Endothelial cell of umbilical vein (primary cell): ENCODE measurements at regions not wholly inside any gene's neighbourhood (a gene's known extent, or its start where the extent isn't known, plus 50 kb on each side); places are given as distances from the start of the nearest gene placed in this dataset.

Experiments
- BruUV-seq: library from RNA; stranded (reverse); fragments of 400-500 nt; replicated peaks from 2 replicates; lab custom pipeline; 2021; lab: Mats Ljungman, UMichigan
- CTCF ChIA-PET: fragments of 300-600, 350-600 bp; sonication (Branson Sonifier 250); formaldehyde crosslinking; loops from one replicate; lab custom pipeline; 2021; ENCODE audit warnings: antibody characterized with exemption, inconsistent platforms; lab: Charles Lee
- POLR2A ChIA-PET: fragments of 300-600, 350-600 bp; sonication (Branson Sonifier 250); formaldehyde crosslinking; loops from one replicate; lab custom pipeline; 2021; ENCODE audit warnings: antibody characterized with exemption, inconsistent platforms; lab: Charles Lee
- DNase-seq: peaks from one replicate; pipeline ENCODE4 v3.0.0-alpha.2; 2011; ENCODE audit warnings: low read depth, low spot score
- FAIRE-seq: peaks from 2 replicates; lab custom pipeline; 2011; peaks lifted over from hg19 to GRCh38; lab: Jason Lieb, UNC
- H2AFZ ChIP-seq: 2 replicates; pipeline ENCODE4 v1.6.0; 2012; ENCODE audit warnings: low read depth, low read length, control low read depth, inconsistent platforms
- H3K27ac ChIP-seq: 2 replicates; pipeline ENCODE4 v1.5.1; 2011; ENCODE audit warnings: low read depth, mild to moderate bottlenecking, control low read depth, low read length, moderate library complexity; ENCODE audit not compliant: insufficient read depth
- H3K27me3 ChIP-seq, 2 experiments: 2 replicates each; pipeline versions ENCODE4 v1.6.0 to v1.6.1; 2011; ENCODE audit warnings: low read length in 2 of 2, mixed read lengths in 1 of 2; ENCODE audit not compliant: control insufficient read depth in 2 of 2, insufficient read depth in 2 of 2
- H3K36me3 ChIP-seq, 2 experiments: 2 replicates in 1 of 2; 3 replicates in 1 of 2; pipeline ENCODE4 v1.5.1; 2011; ENCODE audit warnings: low read length in 2 of 2, mild to moderate bottlenecking in 1 of 2, moderate library complexity in 1 of 2; ENCODE audit not compliant: control insufficient read depth in 2 of 2, insufficient read depth in 2 of 2; ENCODE audit errors: extremely low read depth in 1 of 2
- H3K4me1 ChIP-seq: 3 replicates; pipeline ENCODE4 v1.5.1; 2011; ENCODE audit warnings: mild to moderate bottlenecking, low read length; ENCODE audit not compliant: control insufficient read depth, insufficient read depth; ENCODE audit errors: extremely low read depth
- H3K4me2 ChIP-seq: 2 replicates; pipeline ENCODE4 v1.6.1; 2011; ENCODE audit warnings: low read length, control low read depth, mixed read lengths; ENCODE audit not compliant: insufficient read depth
- H3K4me3 ChIP-seq, 3 experiments: fragments of 200-600 bp in 1 of 3; sonication (generic), shearing (Covaris generic) in 1 of 3; replicated peaks in 1 of 3; 2 replicates each; pipeline ENCODE4 v1.5.1; 2011 to 2016; ENCODE audit warnings: control low read depth in 3 of 3, low read length in 3 of 3, mild to moderate bottlenecking in 2 of 3, inconsistent platforms in 1 of 3, low read depth in 1 of 3, moderate library complexity in 1 of 3; ENCODE audit not compliant: insufficient read depth in 1 of 3
- H3K79me2 ChIP-seq: 2 replicates; pipeline ENCODE4 v1.6.0; 2012; ENCODE audit warnings: low read length, inconsistent platforms; ENCODE audit not compliant: control insufficient read depth, insufficient read depth
- H3K9ac ChIP-seq: replicated peaks from 2 replicates; pipeline ENCODE3; 2011; ENCODE audit warnings: low read length, control low read depth; ENCODE audit not compliant: insufficient read depth; ENCODE audit errors: extremely low read depth
- H3K9me1 ChIP-seq: replicated peaks from 3 replicates; pipeline ENCODE4 v1.6.0; 2011; ENCODE audit warnings: mild to moderate bottlenecking, low read length; ENCODE audit not compliant: control insufficient read depth, insufficient read depth; ENCODE audit errors: extremely low read depth
- H3K9me3 ChIP-seq: replicated peaks from 2 replicates; pipeline ENCODE4 v1.5.1; 2012; ENCODE audit warnings: low read length, inconsistent platforms; ENCODE audit not compliant: control insufficient read depth, insufficient read depth
- H4K20me1 ChIP-seq: replicated peaks from 2 replicates; pipeline ENCODE3; 2011; ENCODE audit warnings: mild to moderate bottlenecking, low read length; ENCODE audit not compliant: control insufficient read depth, insufficient read depth; ENCODE audit errors: extremely low read depth
- CTCF ChIP-seq, 2 donors: IDR thresholded peaks; 1 replicate in 1 of 2; 2 replicates in 1 of 2; pipeline ENCODE4 v1.5.1; 2011; ENCODE audit warnings: low read length in 2 of 2, mild to moderate bottlenecking in 2 of 2, moderate library complexity in 2 of 2, control low read depth in 1 of 2, inconsistent platforms in 1 of 2, low read depth in 1 of 2; ENCODE audit not compliant: insufficient read depth in 1 of 2; ENCODE audit errors: extremely low read depth in 1 of 2
- EZH2 ChIP-seq: IDR thresholded peaks from 2 replicates; pipeline ENCODE4 v1.6.1; 2012; ENCODE audit warnings: borderline replicate concordance, low read depth, mild to moderate bottlenecking, moderate library complexity, low read length, inconsistent platforms; ENCODE audit not compliant: severe bottlenecking
- FOS ChIP-seq: IDR thresholded peaks from 2 replicates; pipeline ENCODE4 v1.6.1; 2011; ENCODE audit warnings: mild to moderate bottlenecking, low read length, moderate library complexity, borderline replicate concordance; ENCODE audit not compliant: insufficient read depth
- GATA2 ChIP-seq: IDR thresholded peaks from 2 replicates; pipeline ENCODE4 v1.7.0; 2011; ENCODE audit warnings: low read depth, mild to moderate bottlenecking, moderate library complexity, mixed read lengths, low read length; ENCODE audit not compliant: insufficient read length, insufficient read depth
- JUN ChIP-seq: IDR thresholded peaks from 2 replicates; pipeline ENCODE4 v1.6.1; 2011; ENCODE audit warnings: borderline replicate concordance, low read depth; ENCODE audit not compliant: insufficient read length, insufficient read depth
- POLR2AphosphoS5 ChIP-seq: IDR thresholded peaks from 2 replicates; pipeline ENCODE4 v1.6.1; 2012; ENCODE audit warnings: low read depth, mild to moderate bottlenecking, control low read depth, low read length, moderate library complexity; ENCODE audit not compliant: insufficient read depth
- dilution Hi-C: fragments of 300-500 bp; cut with MboI; formaldehyde crosslinking; loops from one replicate; pipeline ENCODE4 v1.15.0; 2019; ENCODE audit warnings: low sequenced_read_pairs; ENCODE audit not compliant: extremely low pct_ligation_motif_present
- intact Hi-C: fragments of 100-400 bp; cut with micrococcal nuclease; formaldehyde crosslinking; loops from one replicate; pipeline ENCODE4 v1.10.0; 2022

- dilution Hi-C loops (no loop called here), intact Hi-C loops (no loop called here)
- ChIA-PET POLR2A (no interaction called here), CTCF (interaction anchor here (0.6 kb wide), 1 partner anchor 678 kb away, joined by 3 read pairs; no protein-coding TSS in a partner anchor)
- Histone ChIP-seq H3K4me1 (no peaks in the 10 kb centered on the region), H3K4me2 (no peak overlapping the region), H2AFZ (no peak overlapping the region), H3K27ac (no peak overlapping the region), H3K4me3 (no peak overlapping the region), H3K27me3 (no peaks in the 10 kb centered on the region), H4K20me1 (no peaks in the 10 kb centered on the region), H3K9ac (no peak overlapping the region), H3K36me3 (no peaks in the 10 kb centered on the region), H3K9me1 (no peaks in the 10 kb centered on the region), H3K79me2 (no peaks in the 10 kb centered on the region), H3K9me3 (no peaks in the 10 kb centered on the region)
- DNase-seq, result no peak
- no peak for FAIRE-seq
- TF ChIP-seq POLR2AphosphoS5 (no peak), GATA2 (no peak), JUN (no peak), CTCF (IDR thresholded peaks at IDR 0.05; ENCODE audit: extremely low read depth in 1 of 2, insufficient read depth in 1 of 2, low read depth in 1 of 2, low read length in 2 of 2) (no peak), FOS (no peak), EZH2 (no peak)
- BruUV-seq, result no TSS peak
These were observed 244.2 kb upstream of the DAB2 start for GRCh38 chr5:39668980-39669379.

GRCh38 chr5:39665328-39665727, 240.5 kb upstream of the DAB2 start:
- Histone ChIP-seq H3K4me2 (no peak overlapping the region), H3K79me2 (no peaks in the 10 kb centered on the region), H3K9me3 (no peaks in the 10 kb centered on the region), H3K27me3 (no peaks in the 10 kb centered on the region), H4K20me1 (no peaks in the 10 kb centered on the region), H2AFZ (no peak overlapping the region), H3K4me1 (peaks cover 11% of the 10 kb centered on the region), H3K9me1 (no peaks in the 10 kb centered on the region), H3K36me3 (no peaks in the 10 kb centered on the region), H3K9ac (no peak overlapping the region), H3K4me3 (no peak overlapping the region), H3K27ac (no peak overlapping the region)
- DNase-seq (no peak), FAIRE-seq (no peak)
- intact Hi-C loops, result no loop called here
- TF ChIP-seq POLR2AphosphoS5 (no peak), CTCF (IDR thresholded peaks at IDR 0.05; ENCODE audit: extremely low read depth in 1 of 2, insufficient read depth in 1 of 2, low read depth in 1 of 2, low read length in 2 of 2) (no peak), GATA2 (no peak), JUN (no peak)
- ChIA-PET CTCF (no interaction called here), POLR2A (no interaction called here)
- no TSS peak for BruUV-seq
- dilution Hi-C loops, result no loop called here
